ENCODE measurements at regions not wholly inside any gene's neighbourhood (a gene's known extent, or its start where the extent isn't known, plus 50 kb on each side); places are given as distances from the start of the nearest gene placed in this dataset.

- TF ChIP-seq, protein P1, sequence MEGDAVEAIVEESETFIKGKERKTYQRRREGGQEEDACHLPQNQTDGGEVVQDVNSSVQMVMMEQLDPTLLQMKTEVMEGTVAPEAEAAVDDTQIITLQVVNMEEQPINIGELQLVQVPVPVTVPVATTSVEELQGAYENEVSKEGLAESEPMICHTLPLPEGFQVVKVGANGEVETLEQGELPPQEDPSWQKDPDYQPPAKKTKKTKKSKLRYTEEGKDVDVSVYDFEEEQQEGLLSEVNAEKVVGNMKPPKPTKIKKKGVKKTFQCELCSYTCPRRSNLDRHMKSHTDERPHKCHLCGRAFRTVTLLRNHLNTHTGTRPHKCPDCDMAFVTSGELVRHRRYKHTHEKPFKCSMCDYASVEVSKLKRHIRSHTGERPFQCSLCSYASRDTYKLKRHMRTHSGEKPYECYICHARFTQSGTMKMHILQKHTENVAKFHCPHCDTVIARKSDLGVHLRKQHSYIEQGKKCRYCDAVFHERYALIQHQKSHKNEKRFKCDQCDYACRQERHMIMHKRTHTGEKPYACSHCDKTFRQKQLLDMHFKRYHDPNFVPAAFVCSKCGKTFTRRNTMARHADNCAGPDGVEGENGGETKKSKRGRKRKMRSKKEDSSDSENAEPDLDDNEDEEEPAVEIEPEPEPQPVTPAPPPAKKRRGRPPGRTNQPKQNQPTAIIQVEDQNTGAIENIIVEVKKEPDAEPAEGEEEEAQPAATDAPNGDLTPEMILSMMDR (IDR thresholded peaks at IDR 0.05; ENCODE audit: insufficient read depth, low read length, missing control alignments): no peak
- ChIA-PET POLR2A (no interaction called here), CTCF (no interaction called here)
- no peak for DNase-seq (ENCODE audit: low read depth, low spot score)
- H3K4me3 ChIP-seq (ENCODE audit: low read depth, low read length): no peak overlapping the region
Measured at GRCh38 chr10:128540781-128541761, 414.8 kb upstream of the MKI67 start.

GRCh38 chr10:128541926-128542475 is 415.8 kb upstream of the MKI67 start:
- no peak for DNase-seq (ENCODE audit: low read depth, low spot score)
- TF ChIP-seq, protein P1 (IDR thresholded peaks at IDR 0.05; ENCODE audit: insufficient read depth, low read length, missing control alignments): no peak
- ChIA-PET POLR2A (no interaction called here), CTCF (no interaction called here)
- no peak overlapping the region for H3K4me3 ChIP-seq (ENCODE audit: low read depth, low read length)

- DNase-seq (ENCODE audit: low read depth, low spot score): no peak
- ChIA-PET CTCF (no interaction called here), POLR2A (no interaction called here)
- H3K4me3 ChIP-seq (ENCODE audit: low read depth, low read length): no peak overlapping the region
- TF ChIP-seq, protein P1 (IDR thresholded peaks at IDR 0.05; ENCODE audit: insufficient read depth, low read length, missing control alignments): no peak
Measured at GRCh38 chr10:128542659-128543058, 416.4 kb upstream of the MKI67 start.

DNA sequence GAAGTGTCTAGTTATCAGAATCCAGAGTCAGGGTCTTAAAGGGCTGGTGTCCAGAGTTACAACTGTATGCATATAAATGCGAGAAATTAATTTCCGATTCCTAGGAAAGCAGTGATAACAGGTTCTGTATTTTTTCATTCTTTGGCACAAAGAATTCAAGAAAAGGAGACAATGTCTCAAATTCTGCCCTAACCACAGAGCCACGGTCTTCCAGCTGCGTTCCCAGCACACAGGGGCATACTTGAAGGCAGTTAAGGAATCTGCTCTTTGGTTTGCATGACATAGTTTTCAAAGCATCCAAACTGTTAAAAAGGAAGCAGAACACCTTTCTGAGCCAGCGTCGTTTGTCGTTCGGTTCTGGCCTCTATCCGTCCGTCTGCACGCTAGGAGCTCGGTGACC is 416.9 kb upstream of the MKI67 start:
- H3K4me3 ChIP-seq (ENCODE audit: low read depth, low read length): no peak overlapping the region
- TF ChIP-seq, protein P1 (IDR thresholded peaks at IDR 0.05; ENCODE audit: insufficient read depth, low read length, missing control alignments): no peak
- no peak for DNase-seq (ENCODE audit: low read depth, low spot score)
- POLR2A ChIA-PET: no interaction called here
- CTCF ChIA-PET: no interaction called here

GRCh38 chr10:128545216-128545615 is 419.0 kb upstream of the MKI67 start:
- no peak overlapping the region for H3K4me3 ChIP-seq (ENCODE audit: low read depth, low read length)
- TF ChIP-seq, protein P1 (IDR thresholded peaks at IDR 0.05; ENCODE audit: insufficient read depth, low read length, missing control alignments): no peak
- no peak for DNase-seq (ENCODE audit: low read depth, low spot score)
- ChIA-PET POLR2A (no interaction called here), CTCF (no interaction called here)

DNA sequence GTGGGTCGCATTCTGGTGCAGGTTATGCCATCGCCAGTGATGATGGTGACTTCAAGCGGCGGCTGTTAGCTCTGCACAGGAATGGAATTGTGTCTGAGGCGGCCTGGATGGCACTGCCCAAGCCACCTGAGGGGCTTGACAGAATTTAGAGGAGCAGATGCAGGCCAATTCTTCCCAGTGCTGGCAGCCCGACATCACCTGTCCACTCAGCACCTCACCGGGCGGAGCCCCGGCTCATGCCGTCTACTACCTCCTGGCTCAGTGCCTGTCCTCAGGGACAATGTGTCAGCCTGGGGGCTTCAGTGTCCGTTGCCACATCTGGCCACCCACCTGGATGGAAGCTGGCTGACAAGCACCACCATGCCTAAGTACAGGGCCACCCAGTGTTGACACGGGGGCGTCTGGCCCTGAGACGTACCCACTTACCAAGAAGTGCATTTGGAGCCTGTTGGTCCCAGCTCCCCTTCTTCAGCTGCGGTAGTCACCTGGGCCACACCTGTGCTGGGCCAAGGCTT is 420.5 kb upstream of the MKI67 start:
- H3K4me3 ChIP-seq (ENCODE audit: low read depth, low read length): no peak overlapping the region
- DNase-seq (ENCODE audit: low read depth, low spot score): no peak
- POLR2A ChIA-PET: no interaction called here
- CTCF ChIA-PET: no interaction called here
- TF ChIP-seq, protein P1 (IDR thresholded peaks at IDR 0.05; ENCODE audit: insufficient read depth, low read length, missing control alignments): no peak
